Breast epithelium (tissue), 4 donors: ENCODE measurements at regions not wholly inside any gene's neighbourhood (a gene's known extent, or its start where the extent isn't known, plus 50 kb on each side); places are given as distances from the start of the nearest gene placed in this dataset.

ENCODE experiments used
- DNase-seq, 2 donors: peaks; one replicate each; pipeline ENCODE4 v3.0.0-alpha.2; 2019; ENCODE audit warnings: low spot score in 2 of 2
- H3K27ac ChIP-seq, 2 donors: fragments of 200-600 bp; sonication (generic) in 1 of 2; one replicate each; pipeline ENCODE4 v1.5.1; 2016 to 2019; ENCODE audit warnings: mild to moderate bottlenecking in 1 of 2
- H3K27me3 ChIP-seq, 2 donors: fragments of 200-600 bp; sonication (generic) in 1 of 2; one replicate each; pipeline versions ENCODE4 v1.5.1 to v1.6.0; 2017 to 2019; ENCODE audit warnings: control low read depth in 1 of 2, mild to moderate bottlenecking in 1 of 2
- H3K36me3 ChIP-seq: fragments of 200-600 bp; one replicate; pipeline ENCODE4 v1.5.1; 2019
- H3K4me1 ChIP-seq, 2 donors: fragments of 200-600 bp; sonication (generic); one replicate each; pipeline ENCODE4 v1.5.1; 2016 to 2019; ENCODE audit warnings: control low read depth in 1 of 2
- H3K4me3 ChIP-seq, 3 donors: fragments of 200-600 bp; sonication (generic); 1 replicate in 2 of 3; 2 replicates in 1 of 3; pipeline ENCODE4 v1.5.1; 2016 to 2019; ENCODE audit warnings: mild to moderate bottlenecking in 3 of 3, moderate library complexity in 2 of 3
- H3K9me3 ChIP-seq, 2 donors: fragments of 200-600 bp; sonication (generic) in 1 of 2; one replicate each; pipeline ENCODE4 v1.5.1; 2016 to 2019; ENCODE audit warnings: control low read depth in 1 of 2
- CTCF ChIP-seq, 3 donors: fragments of 450-650 bp; IDR thresholded peaks; one replicate each; pipeline ENCODE4 v1.5.1; 2016 to 2017; ENCODE audit warnings: antibody characterized with exemption in 3 of 3, mild to moderate bottlenecking in 3 of 3, moderate library complexity in 3 of 3
- POLR2A ChIP-seq: fragments of 450-650 bp; IDR thresholded peaks from one replicate; pipeline ENCODE4 v1.6.1; 2016; ENCODE audit warnings: antibody characterized with exemption, mild to moderate bottlenecking, moderate library complexity
- POLR2AphosphoS5 ChIP-seq, 3 donors: sonication (generic); formaldehyde crosslinking; IDR thresholded peaks; one replicate each; pipeline ENCODE4 v1.6.1; 2017; ENCODE audit warnings: antibody characterized with exemption in 3 of 3
- intact Hi-C: fragments of 100-400 bp; cut with DNase I; formaldehyde crosslinking; loops from one replicate; pipeline ENCODE4 v1.15.1; 2023; ENCODE audit warnings: low total_unique reads

DNA sequence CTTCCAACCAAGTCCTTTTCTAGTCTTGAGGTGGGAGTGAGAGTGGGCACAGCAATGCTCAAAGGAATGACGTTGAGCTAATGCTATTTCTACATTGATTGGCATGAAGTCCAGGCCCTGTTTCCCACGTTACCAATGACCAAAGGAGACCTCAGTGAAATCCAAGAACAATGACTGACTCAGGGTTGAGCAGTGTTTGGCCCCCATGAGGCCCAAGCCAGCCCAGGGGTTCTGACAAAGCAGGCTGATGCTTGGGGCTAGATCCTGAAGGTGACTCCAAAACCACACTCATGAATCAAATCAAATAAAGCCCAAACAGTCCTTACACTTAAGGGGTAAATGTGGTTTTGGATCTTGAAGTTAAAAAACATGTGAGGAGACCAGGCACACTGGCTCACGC is 278.5 kb upstream of the GJB5 start:
- no peaks in the 10 kb centered on the region for H3K9me3 ChIP-seq
- peaks cover 0 to 18% of the 10 kb centered on the region in 2 donors for H3K27me3 ChIP-seq
- H3K4me1 ChIP-seq, result no peaks in the 10 kb centered on the region
- TF ChIP-seq POLR2A (no peak), POLR2AphosphoS5 (IDR thresholded peaks at IDR 0.05) (no peak), CTCF (IDR thresholded peaks at IDR 0.05) (no peak)
- no peak for DNase-seq
- no peak overlapping the region for H3K27ac ChIP-seq
- H3K4me3 ChIP-seq, result no peak overlapping the region
- intact Hi-C loops, result no loop called here
- no peaks in the 10 kb centered on the region for H3K36me3 ChIP-seq

DNA sequence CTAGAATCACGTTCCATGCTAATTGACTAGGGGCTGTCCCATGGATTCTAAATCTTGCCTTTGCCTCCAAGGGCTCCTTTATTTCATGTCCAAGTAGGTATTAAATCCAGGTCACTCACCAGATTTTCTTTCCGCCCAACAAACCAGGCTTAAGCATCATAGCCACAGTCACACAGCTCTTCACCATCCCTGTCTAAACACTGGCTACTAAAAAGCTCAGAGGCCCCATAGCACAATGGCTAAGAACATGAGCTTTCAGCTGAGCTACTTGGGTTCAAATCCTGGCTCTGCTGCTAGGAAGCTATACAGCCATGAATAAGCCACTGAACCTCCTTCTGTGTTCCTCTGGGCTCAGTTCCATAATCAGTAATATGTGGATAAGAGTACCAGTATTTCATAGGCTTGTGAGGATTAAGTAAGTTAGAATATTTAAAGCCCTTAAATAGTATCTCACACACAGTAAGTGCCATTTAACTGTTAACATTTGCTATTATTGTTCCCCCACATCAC is 277.2 kb upstream of the GJB5 start:
- no peak for DNase-seq
- H3K36me3 ChIP-seq, result no peaks in the 10 kb centered on the region
- no peak overlapping the region for H3K4me3 ChIP-seq
- intact Hi-C loops, result no loop called here
- no peak overlapping the region for H3K27ac ChIP-seq
- TF ChIP-seq CTCF (IDR thresholded peaks at IDR 0.05), result no peak
- TF ChIP-seq POLR2AphosphoS5 (IDR thresholded peaks at IDR 0.05), result no peak
- TF ChIP-seq POLR2A, result no peak
- H3K27me3 ChIP-seq, result peaks cover 0 to 17% of the 10 kb centered on the region in 2 donors
- no peaks in the 10 kb centered on the region for H3K4me1 ChIP-seq
- H3K9me3 ChIP-seq, result no peaks in the 10 kb centered on the region

GRCh38 chr1:34478515-34479076 is 276.3 kb upstream of the GJB5 start:
- H3K4me3 ChIP-seq, result no peak overlapping the region
- H3K9me3 ChIP-seq, result no peaks in the 10 kb centered on the region
- no peaks in the 10 kb centered on the region for H3K36me3 ChIP-seq
- H3K27ac ChIP-seq, result no peak overlapping the region
- no peak for TF ChIP-seq POLR2AphosphoS5 (IDR thresholded peaks at IDR 0.05)
- no peak for TF ChIP-seq POLR2A
- no peak for TF ChIP-seq CTCF (IDR thresholded peaks at IDR 0.05)
- no peaks in the 10 kb centered on the region for H3K4me1 ChIP-seq
- no peak for DNase-seq
- peaks cover 0 to 16% of the 10 kb centered on the region in 2 donors for H3K27me3 ChIP-seq
- intact Hi-C loops, result no loop called here

DNA sequence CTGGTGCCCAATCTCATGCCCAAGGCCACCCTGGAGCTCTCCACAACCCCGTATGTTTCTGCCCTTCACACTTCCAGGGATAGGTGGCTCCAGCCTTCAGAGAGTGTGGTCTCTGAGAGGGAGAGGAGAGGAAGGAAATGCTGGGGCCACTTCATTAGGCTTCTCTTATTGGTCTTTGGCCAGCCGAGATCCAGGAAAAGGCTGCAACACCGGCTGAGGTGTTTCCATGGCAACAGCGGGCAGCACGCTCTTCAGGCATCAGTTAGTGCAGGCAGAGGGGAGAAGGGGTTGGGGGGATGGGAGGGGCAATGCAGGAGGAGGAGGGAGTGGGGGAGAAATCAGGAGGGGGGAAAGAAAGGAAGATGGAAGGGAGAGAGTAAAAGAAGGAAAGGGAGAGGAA is 275.1 kb upstream of the GJB5 start:
- TF ChIP-seq POLR2A, result no peak
- no peak for TF ChIP-seq POLR2AphosphoS5 (IDR thresholded peaks at IDR 0.05)
- no peak for TF ChIP-seq CTCF (IDR thresholded peaks at IDR 0.05)
- Histone ChIP-seq H3K4me1 (no peaks in the 10 kb centered on the region), H3K27me3 (peaks cover 0 to 20% of the 10 kb centered on the region in 2 donors), H3K27ac (no peak overlapping the region), H3K36me3 (no peaks in the 10 kb centered on the region), H3K4me3 (no peak overlapping the region), H3K9me3 (no peaks in the 10 kb centered on the region)
- intact Hi-C loops, result no loop called here
- DNase-seq, result no peak

GRCh38 chr1:34488080-34488708 is 266.7 kb upstream of the GJB5 start:
- no peak for DNase-seq
- no peaks in the 10 kb centered on the region for H3K4me1 ChIP-seq
- TF ChIP-seq CTCF (IDR thresholded peaks at IDR 0.05) (no peak), POLR2A (no peak), POLR2AphosphoS5 (IDR thresholded peaks at IDR 0.05) (no peak)
- H3K9me3 ChIP-seq, result peaks cover 0 to 18% of the 10 kb centered on the region in 2 donors
- H3K27ac ChIP-seq, result no peak overlapping the region
- H3K4me3 ChIP-seq, result no peak overlapping the region
- H3K27me3 ChIP-seq, result peaks cover 0 to 5% of the 10 kb centered on the region in 2 donors
- intact Hi-C loops, result no loop called here
- no peaks in the 10 kb centered on the region for H3K36me3 ChIP-seq
